ENCODE measurements at regions not wholly inside any gene's neighbourhood (a gene's known extent, or its start where the extent isn't known, plus 50 kb on each side); places are given as distances from the start of the nearest gene placed in this dataset.

DNA sequence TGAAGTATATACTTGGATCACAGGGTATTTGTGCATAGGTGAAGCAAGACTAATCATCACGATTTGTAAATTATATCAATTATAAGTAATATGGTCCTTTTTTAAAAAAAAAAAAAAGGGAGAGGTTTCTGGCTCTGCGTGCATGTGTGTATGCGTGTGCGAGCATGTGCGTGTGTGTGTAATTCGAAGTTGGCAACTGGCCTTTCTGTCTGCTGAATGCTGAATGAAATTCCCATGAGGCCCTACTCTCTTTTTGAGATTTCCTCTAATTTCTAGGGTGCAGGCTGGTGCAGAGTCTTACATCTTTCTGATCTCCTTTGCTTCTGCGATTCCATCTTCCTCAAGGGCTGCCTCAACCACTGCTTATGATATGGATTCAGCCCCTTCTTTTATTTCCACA, 212.2 kb downstream of the URB2 start:
- H4K8ac ChIP-seq (ENCODE audit: extremely low read depth, insufficient read depth, low read length), result no peak overlapping the region
- no peaks in the 10 kb centered on the region for H3K27me3 ChIP-seq (replicated peaks in 1 of 4; ENCODE audit: control insufficient read depth in 3 of 4, extremely low read depth in 1 of 4, insufficient read depth in 3 of 4, low read length in 3 of 4)
- H2AK5ac ChIP-seq (ENCODE audit: low read depth, low read length), result no peak overlapping the region
- H3K79me1 ChIP-seq (ENCODE audit: low read depth, low read length), result no peaks in the 10 kb centered on the region
- no peaks in the 10 kb centered on the region; the same call in 1 of the 2 replicates for H3K23me2 ChIP-seq (ENCODE audit: low read depth, low read length)
- no peak for TF ChIP-seq NRF1 (IDR thresholded peaks at IDR 0.05; ENCODE audit: low read depth, low read length)
- no peak for TF ChIP-seq CBX5 (IDR thresholded peaks at IDR 0.05; ENCODE audit: low read depth, low read length)
- TF ChIP-seq BCL11A (IDR thresholded peaks at IDR 0.05; ENCODE audit: low read depth in 2 of 2, low read length in 2 of 2), result no peak
- no peak for TF ChIP-seq ZNF274 (IDR thresholded peaks at IDR 0.05; ENCODE audit: borderline replicate concordance, extremely low read depth, low read length)
- no peak for TF ChIP-seq JUND (IDR thresholded peaks at IDR 0.05; ENCODE audit: low read length)
- TF ChIP-seq KDM1A (IDR thresholded peaks at IDR 0.05; ENCODE audit: borderline replicate concordance, low read length), result no peak
- TF ChIP-seq ATF2 (IDR thresholded peaks at IDR 0.05; ENCODE audit: low read length), result no peak
- no peak overlapping the region for H4K5ac ChIP-seq (ENCODE audit: insufficient read length, low read depth, low read length)
- no peaks in the 10 kb centered on the region for H4K20me1 ChIP-seq (replicated peaks in 1 of 2; ENCODE audit: control insufficient read depth in 1 of 2, insufficient read depth in 2 of 2, low read length in 2 of 2)
- no peaks in the 10 kb centered on the region; a peak in 1 of 7 replicates for H3K4me1 ChIP-seq (replicated peaks in 1 of 4; ENCODE audit: control insufficient read depth in 3 of 4, insufficient read depth in 4 of 4, low read length in 3 of 4)
- H2BK20ac ChIP-seq (ENCODE audit: low read length), result no peak overlapping the region
- no peak overlapping the region for H2AFZ ChIP-seq (ENCODE audit: low read length)
- H3K9me3 ChIP-seq (ENCODE audit: insufficient read depth in 2 of 2, low read depth in 1 of 2, low read length in 1 of 2), result no peaks in the 10 kb centered on the region
- no peaks in the 10 kb centered on the region for H3K36me3 ChIP-seq (ENCODE audit: control insufficient read depth in 2 of 4, insufficient read depth in 4 of 4, low read length in 3 of 4)
- no peak overlapping the region for H3K4ac ChIP-seq (replicated peaks; ENCODE audit: insufficient read length, low read depth, low read length)
- H3K79me2 ChIP-seq (ENCODE audit: control insufficient read depth in 1 of 2, insufficient read depth in 2 of 2, low read length in 2 of 2), result no peaks in the 10 kb centered on the region
- no peak overlapping the region for H3K27ac ChIP-seq (ENCODE audit: low read depth, low read length)
- no peak overlapping the region for H3K4me2 ChIP-seq (ENCODE audit: insufficient read depth in 1 of 2, low read depth in 2 of 2, low read length in 2 of 2)
- ChIA-PET CTCF (ENCODE audit: partially characterized antibody) (interaction anchor here (0.6 to 0.7 kb wide), 3 partner anchors 11 to 140 kb away, joined by 3 read pairs; no protein-coding TSS in a partner anchor), POLR2A (ENCODE audit: partially characterized antibody) (no interaction called here)
- H3K9ac ChIP-seq (replicated peaks in 1 of 4; ENCODE audit: extremely low read depth in 1 of 4, low read depth in 3 of 4, low read length in 3 of 4), result no peak overlapping the region
- no peak overlapping the region for H2BK5ac ChIP-seq (ENCODE audit: low read depth, low read length)
- H2BK15ac ChIP-seq (ENCODE audit: low read length), result no peak overlapping the region
- no peak overlapping the region for H2BK120ac ChIP-seq (replicated peaks; ENCODE audit: low read depth, low read length)
- no peak overlapping the region for H4K91ac ChIP-seq (replicated peaks; ENCODE audit: insufficient read length, low read length)
- H3K23ac ChIP-seq (ENCODE audit: insufficient read length), result no peak overlapping the region
- no peak overlapping the region for H2BK12ac ChIP-seq (ENCODE audit: low read depth, low read length)
- H3K56ac ChIP-seq (replicated peaks; ENCODE audit: insufficient read length, low read depth, low read length), result no peak overlapping the region
- 85% methylated on average over 7 of the region's 7 CpGs; no CpG with 5 or more reads in 1 of the 2 experiments for WGBS, 2 experiments (ENCODE audit: extremely low coverage in 1 of 2, insufficient coverage in 1 of 2, insufficient read length in 1 of 2, insufficient replicate concordance in 2 of 2, low coverage in 1 of 2, low lambda C conversion rate in 2 of 2, missing lambda C conversion rate in 1 of 2)
- H3K14ac ChIP-seq (ENCODE audit: insufficient read length), result no peak overlapping the region
- FAIRE-seq (no peak), DNase-seq (ENCODE audit: low read depth in 1 of 2, low spot score in 2 of 2) (no peak)
- no peak overlapping the region for H3K4me3 ChIP-seq (ENCODE audit: extremely low read depth in 1 of 4, insufficient read depth in 2 of 4, low read depth in 3 of 4, low read length in 4 of 4)
- no peak overlapping the region; the same call in 1 of the 2 replicates for H3K18ac ChIP-seq (ENCODE audit: extremely low read depth, low read length)
